Spleen (tissue), 7 donors: ENCODE measurements at regions not wholly inside any gene's neighbourhood (a gene's known extent, or its start where the extent isn't known, plus 50 kb on each side); places are given as distances from the start of the nearest gene placed in this dataset.

ENCODE experiments used
- CTCF ChIP-seq, 11 experiments: fragments of 200-600 bp in 7 of 11; fragments of 450-650 bp in 4 of 11; sonication (generic) in 4 of 11; IDR thresholded peaks in 8 of 11; conservative IDR thresholded peaks in 3 of 11; 1 replicate in 7 of 11; 2 replicates in 4 of 11; pipeline versions ENCODE4 v1.4.0 to v1.8.0; 2016 to 2021; ENCODE audit warnings: antibody characterized with exemption in 11 of 11, inconsistent platforms in 4 of 11, mild to moderate bottlenecking in 1 of 11
- POLR2A ChIP-seq, 3 donors: fragments of 450-650 bp; IDR thresholded peaks; one replicate each; pipeline ENCODE4 v1.5.1; 2017; ENCODE audit warnings: antibody characterized with exemption in 3 of 3, mild to moderate bottlenecking in 1 of 3
- POLR2AphosphoS5 ChIP-seq, 3 donors: sonication (generic); formaldehyde crosslinking; IDR thresholded peaks; one replicate each; pipeline ENCODE4 v1.5.1; 2017; ENCODE audit warnings: antibody characterized with exemption in 3 of 3
- donor health status: DM: no; HTN: no; CAD: no; lungs with moderate emphysema.
- donor health status: DM: no; HTN: no; CAD: no.
- donor health status: DM: no; HTN: no; CAD: no.

DNA sequence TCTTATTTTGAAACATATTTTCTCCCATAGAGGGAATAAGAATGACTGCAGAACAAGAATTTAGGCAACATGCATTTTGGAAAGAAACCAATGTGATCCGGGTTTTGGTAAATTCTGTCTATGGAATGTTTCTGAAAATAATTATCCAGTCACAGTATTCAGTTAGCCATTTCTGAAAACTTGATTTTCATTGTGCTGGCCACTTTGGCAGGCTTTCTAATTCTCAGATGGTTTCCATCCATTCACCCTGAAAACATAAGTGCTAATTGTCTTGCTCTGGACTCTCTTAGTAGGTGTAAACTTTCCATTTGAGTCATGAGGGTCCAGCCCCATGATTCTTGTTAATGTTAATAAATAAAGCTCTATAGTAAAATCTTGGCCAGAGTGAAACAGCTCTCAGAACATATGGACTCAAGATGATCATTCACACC, 176.5 kb downstream of the RBM43 start:
- TF ChIP-seq POLR2AphosphoS5 (IDR thresholded peaks at IDR 0.05) = no peak
- TF ChIP-seq POLR2A (IDR thresholded peaks at IDR 0.05) = no peak
- TF ChIP-seq CTCF (IDR thresholded peaks at IDR 0.05 in 8 of 11, conservative IDR thresholded peaks at IDR 0.05 in 3 of 11) = no peak
